ENCODE measurements at regions not wholly inside any gene's neighbourhood (a gene's known extent, or its start where the extent isn't known, plus 50 kb on each side); places are given as distances from the start of the nearest gene placed in this dataset.
"Not testable (repeated sequence)": the region's sequence is repeated elsewhere in the genome, so short reads cannot be mapped to it uniquely, and the experiment has no call there.

DNA sequence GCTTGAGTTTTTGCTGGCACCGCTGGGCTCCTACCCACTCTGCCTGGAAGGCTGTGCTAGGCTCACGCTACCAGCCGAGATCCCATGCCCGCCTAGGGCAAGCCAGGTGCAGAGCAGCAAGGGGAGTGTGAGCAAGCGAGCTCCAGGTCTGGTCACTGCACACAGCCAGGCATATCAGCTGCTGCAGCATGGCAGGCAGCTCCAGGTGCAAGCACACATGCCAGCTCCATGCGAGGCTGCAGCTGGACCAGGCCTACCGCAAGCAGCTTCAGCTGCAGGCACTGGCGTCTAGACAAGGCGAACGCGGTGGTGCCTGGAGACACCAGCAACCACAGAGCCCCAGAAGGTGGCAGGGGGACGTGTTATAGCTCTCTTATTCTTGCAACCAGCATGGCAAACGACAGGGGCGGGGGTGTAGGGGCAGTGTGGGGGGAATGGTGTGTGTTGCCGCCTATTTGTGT is 614.7 kb upstream of the EPHA5 start:
- Histone ChIP-seq H3K27ac (no peak overlapping the region), H3K4me1 (ENCODE audit: control insufficient read depth in 1 of 2, insufficient read depth in 1 of 2, low read depth in 1 of 2, low read length in 1 of 2) (no peaks in the 10 kb centered on the region), H3K9me3 (no peaks in the 10 kb centered on the region), H3K36me3 (no peaks in the 10 kb centered on the region), H3K4me3 (ENCODE audit: low read depth in 1 of 2, low read length in 1 of 2) (no peak overlapping the region), H3K27me3 (no peaks in the 10 kb centered on the region)
- TF ChIP-seq CTCF (IDR thresholded peaks at IDR 0.05), result no peak

DNA sequence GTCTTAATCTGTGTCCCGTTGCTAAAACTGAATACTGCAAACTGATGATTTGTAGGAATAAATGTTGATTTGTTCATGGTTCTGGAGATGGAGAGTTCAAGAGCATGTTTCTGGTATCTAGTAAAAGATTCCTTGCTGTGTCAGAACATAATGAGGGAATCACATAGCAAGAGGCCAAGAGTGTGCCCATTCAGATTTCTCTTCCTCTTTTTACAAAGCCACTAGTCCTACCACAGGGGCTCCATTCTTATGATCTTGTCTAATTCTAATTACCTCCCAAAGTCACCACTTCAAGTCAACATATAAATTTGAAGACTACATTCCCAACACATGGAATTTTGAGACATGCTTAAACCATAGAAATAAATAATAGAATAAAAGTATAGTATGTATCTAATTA is 608.8 kb upstream of the EPHA5 start:
- no peaks in the 10 kb centered on the region for H3K9me3 ChIP-seq
- no peaks in the 10 kb centered on the region for H3K4me1 ChIP-seq (ENCODE audit: control insufficient read depth in 1 of 2, insufficient read depth in 1 of 2, low read depth in 1 of 2, low read length in 1 of 2)
- no peak overlapping the region for H3K4me3 ChIP-seq (ENCODE audit: low read depth in 1 of 2, low read length in 1 of 2)
- H3K27me3 ChIP-seq, result no peaks in the 10 kb centered on the region
- no peaks in the 10 kb centered on the region for H3K36me3 ChIP-seq
- TF ChIP-seq CTCF (IDR thresholded peaks at IDR 0.05), result no peak
- no peak overlapping the region for H3K27ac ChIP-seq

- Histone ChIP-seq H3K9me3 (no peaks in the 10 kb centered on the region), H3K4me3 (ENCODE audit: low read depth in 1 of 2, low read length in 1 of 2) (no peak overlapping the region), H3K4me1 (ENCODE audit: control insufficient read depth in 1 of 2, insufficient read depth in 1 of 2, low read depth in 1 of 2, low read length in 1 of 2) (no peaks in the 10 kb centered on the region), H3K27ac (no peak overlapping the region), H3K36me3 (no peaks in the 10 kb centered on the region), H3K27me3 (no peaks in the 10 kb centered on the region)
- TF ChIP-seq CTCF (IDR thresholded peaks at IDR 0.05), result no peak
These were observed 605.2 kb upstream of the EPHA5 start for GRCh38 chr4:66275411-66276038.

GRCh38 chr4:66273110-66273509 is 602.8 kb upstream of the EPHA5 start:
- Histone ChIP-seq H3K27ac (no peak overlapping the region), H3K4me3 (ENCODE audit: low read depth in 1 of 2, low read length in 1 of 2) (no peak overlapping the region), H3K36me3 (no peaks in the 10 kb centered on the region), H3K27me3 (no peaks in the 10 kb centered on the region), H3K9me3 (no peaks in the 10 kb centered on the region), H3K4me1 (ENCODE audit: control insufficient read depth in 1 of 2, insufficient read depth in 1 of 2, low read depth in 1 of 2, low read length in 1 of 2) (no peaks in the 10 kb centered on the region)
- TF ChIP-seq CTCF (IDR thresholded peaks at IDR 0.05), result no peak

DNA sequence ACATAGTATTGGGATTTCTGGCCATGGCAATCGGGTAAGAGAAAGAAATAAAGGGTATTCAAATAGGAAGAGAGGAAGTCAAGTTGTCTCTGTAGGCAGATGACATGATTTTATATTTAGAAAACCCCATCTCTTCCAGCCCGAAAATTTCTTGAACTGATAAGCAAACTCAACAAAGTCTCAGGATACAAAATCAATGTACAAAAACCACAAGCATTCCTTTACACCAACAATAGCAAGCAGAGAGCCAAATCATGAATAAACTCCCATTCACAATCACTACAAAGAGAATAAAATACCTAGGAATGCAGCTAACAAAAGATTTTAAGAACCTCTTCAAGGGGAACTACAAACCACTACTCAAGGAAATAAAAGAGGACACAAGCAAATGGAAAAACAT is 600.1 kb upstream of the EPHA5 start:
- H3K9me3 ChIP-seq; H3K27ac ChIP-seq; H3K4me1 ChIP-seq (ENCODE audit: control insufficient read depth in 1 of 2, insufficient read depth in 1 of 2, low read depth in 1 of 2, low read length in 1 of 2); H3K4me3 ChIP-seq (ENCODE audit: low read depth in 1 of 2, low read length in 1 of 2); H3K36me3 ChIP-seq; H3K27me3 ChIP-seq: not testable (repeated sequence)

DNA sequence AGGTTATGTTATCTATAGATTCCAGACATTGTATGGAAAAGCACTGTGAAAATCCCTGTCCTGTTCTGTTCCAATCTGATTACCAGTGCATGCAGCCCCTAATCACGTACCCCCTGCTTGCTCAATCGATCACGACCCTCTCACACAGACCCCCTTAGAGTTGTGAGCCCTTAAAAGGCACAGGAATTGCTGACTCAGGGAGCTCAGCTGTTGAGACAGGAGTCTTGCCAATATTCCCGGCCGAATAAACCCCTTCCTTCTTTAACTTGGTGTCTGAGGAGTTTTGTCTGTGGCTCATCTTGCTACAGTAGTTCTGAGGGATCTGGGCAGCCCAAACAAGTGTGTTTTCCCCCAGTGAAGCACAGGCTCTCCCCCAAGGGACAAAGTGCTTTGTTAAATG is 596.3 kb upstream of the EPHA5 start:
- not testable (repeated sequence) for H3K4me1 ChIP-seq (ENCODE audit: control insufficient read depth in 1 of 2, insufficient read depth in 1 of 2, low read depth in 1 of 2, low read length in 1 of 2); H3K27me3 ChIP-seq; H3K9me3 ChIP-seq; H3K27ac ChIP-seq; H3K36me3 ChIP-seq; H3K4me3 ChIP-seq (ENCODE audit: low read depth in 1 of 2, low read length in 1 of 2)

DNA sequence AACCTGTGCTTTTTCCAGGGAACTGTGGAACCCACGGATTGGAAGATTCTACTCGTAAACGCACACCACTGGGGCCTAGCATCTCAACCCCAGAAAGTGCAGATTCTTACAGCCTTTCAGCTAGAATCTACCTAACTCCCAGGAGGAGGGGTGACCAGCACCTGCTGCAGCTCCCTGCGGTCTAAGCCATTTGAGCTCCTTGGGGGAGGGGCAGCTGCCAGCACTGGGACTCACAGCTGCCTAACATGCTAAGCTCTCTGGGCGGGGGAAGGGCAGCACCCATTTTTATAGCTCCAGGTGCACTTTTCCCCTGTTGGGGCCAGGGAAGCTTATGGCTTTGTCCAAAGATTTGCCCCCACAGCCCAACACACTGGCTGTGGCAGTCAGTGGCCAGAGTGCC is 595.7 kb upstream of the EPHA5 start:
- no peak for TF ChIP-seq CTCF (IDR thresholded peaks at IDR 0.05)
- Histone ChIP-seq H3K9me3 (no peaks in the 10 kb centered on the region), H3K36me3 (no peaks in the 10 kb centered on the region), H3K4me1 (ENCODE audit: control insufficient read depth in 1 of 2, insufficient read depth in 1 of 2, low read depth in 1 of 2, low read length in 1 of 2) (no peaks in the 10 kb centered on the region), H3K4me3 (ENCODE audit: low read depth in 1 of 2, low read length in 1 of 2) (no peak overlapping the region), H3K27ac (no peak overlapping the region), H3K27me3 (no peaks in the 10 kb centered on the region)
